ENCODE measurements at regions not wholly inside any gene's neighbourhood (a gene's known extent, or its start where the extent isn't known, plus 50 kb on each side); places are given as distances from the start of the nearest gene placed in this dataset.

DNA sequence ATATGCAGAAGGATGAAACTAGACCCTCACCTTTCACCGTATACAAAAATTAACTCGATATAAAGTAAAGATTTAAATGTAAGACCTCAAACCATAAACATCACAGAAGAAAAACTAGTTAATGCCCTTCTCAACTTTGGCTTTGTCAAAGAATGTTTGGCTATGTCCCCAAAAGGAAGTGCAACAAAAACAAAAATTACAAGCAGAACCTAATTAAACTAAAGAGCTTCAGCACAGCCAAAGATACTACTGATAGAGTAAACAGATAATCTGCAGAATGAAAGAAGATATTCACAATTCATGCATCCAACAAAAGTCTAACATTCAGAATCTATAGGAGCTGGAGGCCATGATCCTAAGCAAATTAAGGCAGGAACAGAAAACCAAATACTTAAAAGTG is 824.6 kb upstream of the NEGR1 start (continued):
- TF ChIP-seq ZNF592 (IDR thresholded peaks at IDR 0.05) (no peak), PML (IDR thresholded peaks at IDR 0.05; ENCODE audit: low read length) (no peak)
- TF ChIP-seq, protein P1, sequence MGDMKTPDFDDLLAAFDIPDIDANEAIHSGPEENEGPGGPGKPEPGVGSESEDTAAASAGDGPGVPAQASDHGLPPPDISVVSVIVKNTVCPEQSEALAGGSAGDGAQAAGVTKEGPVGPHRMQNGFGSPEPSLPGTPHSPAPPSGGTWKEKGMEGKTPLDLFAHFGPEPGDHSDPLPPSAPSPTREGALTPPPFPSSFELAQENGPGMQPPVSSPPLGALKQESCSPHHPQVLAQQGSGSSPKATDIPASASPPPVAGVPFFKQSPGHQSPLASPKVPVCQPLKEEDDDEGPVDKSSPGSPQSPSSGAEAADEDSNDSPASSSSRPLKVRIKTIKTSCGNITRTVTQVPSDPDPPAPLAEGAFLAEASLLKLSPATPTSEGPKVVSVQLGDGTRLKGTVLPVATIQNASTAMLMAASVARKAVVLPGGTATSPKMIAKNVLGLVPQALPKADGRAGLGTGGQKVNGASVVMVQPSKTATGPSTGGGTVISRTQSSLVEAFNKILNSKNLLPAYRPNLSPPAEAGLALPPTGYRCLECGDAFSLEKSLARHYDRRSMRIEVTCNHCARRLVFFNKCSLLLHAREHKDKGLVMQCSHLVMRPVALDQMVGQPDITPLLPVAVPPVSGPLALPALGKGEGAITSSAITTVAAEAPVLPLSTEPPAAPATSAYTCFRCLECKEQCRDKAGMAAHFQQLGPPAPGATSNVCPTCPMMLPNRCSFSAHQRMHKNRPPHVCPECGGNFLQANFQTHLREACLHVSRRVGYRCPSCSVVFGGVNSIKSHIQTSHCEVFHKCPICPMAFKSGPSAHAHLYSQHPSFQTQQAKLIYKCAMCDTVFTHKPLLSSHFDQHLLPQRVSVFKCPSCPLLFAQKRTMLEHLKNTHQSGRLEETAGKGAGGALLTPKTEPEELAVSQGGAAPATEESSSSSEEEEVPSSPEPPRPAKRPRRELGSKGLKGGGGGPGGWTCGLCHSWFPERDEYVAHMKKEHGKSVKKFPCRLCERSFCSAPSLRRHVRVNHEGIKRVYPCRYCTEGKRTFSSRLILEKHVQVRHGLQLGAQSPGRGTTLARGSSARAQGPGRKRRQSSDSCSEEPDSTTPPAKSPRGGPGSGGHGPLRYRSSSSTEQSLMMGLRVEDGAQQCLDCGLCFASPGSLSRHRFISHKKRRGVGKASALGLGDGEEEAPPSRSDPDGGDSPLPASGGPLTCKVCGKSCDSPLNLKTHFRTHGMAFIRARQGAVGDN (IDR thresholded peaks at IDR 0.05): no peak
- TF ChIP-seq, protein P2, sequence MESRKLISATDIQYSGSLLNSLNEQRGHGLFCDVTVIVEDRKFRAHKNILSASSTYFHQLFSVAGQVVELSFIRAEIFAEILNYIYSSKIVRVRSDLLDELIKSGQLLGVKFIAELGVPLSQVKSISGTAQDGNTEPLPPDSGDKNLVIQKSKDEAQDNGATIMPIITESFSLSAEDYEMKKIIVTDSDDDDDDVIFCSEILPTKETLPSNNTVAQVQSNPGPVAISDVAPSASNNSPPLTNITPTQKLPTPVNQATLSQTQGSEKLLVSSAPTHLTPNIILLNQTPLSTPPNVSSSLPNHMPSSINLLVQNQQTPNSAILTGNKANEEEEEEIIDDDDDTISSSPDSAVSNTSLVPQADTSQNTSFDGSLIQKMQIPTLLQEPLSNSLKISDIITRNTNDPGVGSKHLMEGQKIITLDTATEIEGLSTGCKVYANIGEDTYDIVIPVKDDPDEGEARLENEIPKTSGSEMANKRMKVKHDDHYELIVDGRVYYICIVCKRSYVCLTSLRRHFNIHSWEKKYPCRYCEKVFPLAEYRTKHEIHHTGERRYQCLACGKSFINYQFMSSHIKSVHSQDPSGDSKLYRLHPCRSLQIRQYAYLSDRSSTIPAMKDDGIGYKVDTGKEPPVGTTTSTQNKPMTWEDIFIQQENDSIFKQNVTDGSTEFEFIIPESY (IDR thresholded peaks at IDR 0.05): no peak
